Activated CD4-positive, CD25-positive, alpha-beta regulatory T cell treated with anti-CD3 and anti-CD28 coated beads, Interleukin-2, amount 50 U/mL, for 24 hours (primary cell): ENCODE measurements at regions not wholly inside any gene's neighbourhood (a gene's known extent, or its start where the extent isn't known, plus 50 kb on each side); places are given as distances from the start of the nearest gene placed in this dataset.

Source experiments
- ATAC-seq, 2 donors: fragments of 150-1000 bp; cut with Tn5 transposase; one replicate each; pipeline ENCODE4 v1.10.0; 2021; ENCODE audit warnings: mild to moderate bottlenecking in 1 of 2, moderate library complexity in 1 of 2

- ATAC-seq, result no peak
Observed at GRCh38 chr9:35540315-35540714, 50.4 kb downstream of the RUSC2 start.

GRCh38 chr9:35546853-35547252, 56.9 kb downstream of the RUSC2 start:
- no peak for ATAC-seq

GRCh38 chr9:35547889-35548418, 57.1 kb upstream of the TESK1 start:
- ATAC-seq, result no peak

- no peak for ATAC-seq
Observed at GRCh38 chr9:35548571-35548970, 56.5 kb upstream of the TESK1 start.

- ATAC-seq, result no peak
Observed at GRCh38 chr9:35549441-35549840, 55.6 kb upstream of the TESK1 start.

- no peak for ATAC-seq
Observed at GRCh38 chr9:35552376-35552775, 52.7 kb upstream of the TESK1 start.

- no peak for ATAC-seq
Observed at GRCh38 chr9:35552837-35553236, 52.2 kb upstream of the TESK1 start.

GRCh38 chr9:35553670-35554543, 51.2 kb upstream of the TESK1 start:
- peak in 1 of 2 donors; percentile 20 for ATAC-seq

GRCh38 chr9:35555246-35555701, 49.8 kb upstream of the TESK1 start:
- ATAC-seq, result no peak
